B cell (primary cell): ENCODE measurements at regions not wholly inside any gene's neighbourhood (a gene's known extent, or its start where the extent isn't known, plus 50 kb on each side); places are given as distances from the start of the nearest gene placed in this dataset.

Source experiments
- ATAC-seq: fragments of 200-7000 bp; cut with Tn5 transposase; one replicate; pipeline ENCODE4 v1.10.0; 2021; ENCODE audit warnings: low read depth, mild to moderate bottlenecking, moderate number of reproducible peaks, moderate library complexity
- CTCF ChIA-PET: fragments of 350-600 bp; sonication (Branson Sonifier 250); formaldehyde crosslinking; loops from one replicate; lab custom pipeline; 2021; ENCODE audit warnings: antibody characterized with exemption, inconsistent platforms; lab: Charles Lee
- POLR2A ChIA-PET: fragments of 350-600 bp; sonication (Branson Sonifier 250); formaldehyde crosslinking; loops from one replicate; lab custom pipeline; 2021; ENCODE audit warnings: antibody characterized with exemption; lab: Charles Lee
- DNase-seq: peaks from one replicate; pipeline ENCODE4 v3.0.0; 2013
- H2AFZ ChIP-seq: 2 replicates; pipeline ENCODE4 v1.6.1; 2012; ENCODE audit warnings: mild to moderate bottlenecking, low read depth, low read length; ENCODE audit not compliant: insufficient read depth, poor library complexity, severe bottlenecking
- H3K27ac ChIP-seq, 2 donors: 1 replicate in 1 of 2; 2 replicates in 1 of 2; pipeline ENCODE4 v1.5.1; 2012 to 2013; ENCODE audit warnings: low read length in 2 of 2, mild to moderate bottlenecking in 2 of 2, moderate library complexity in 1 of 2
- H3K27me3 ChIP-seq, 4 experiments: fragments of 200-600 bp in 1 of 4; sonication (generic) in 1 of 4; replicated peaks in 1 of 4; 1 replicate in 2 of 4; 2 replicates in 2 of 4; pipeline versions ENCODE4 v1.6.1 to v1.7.0; 2013 to 2016; ENCODE audit warnings: low read length in 3 of 4, mild to moderate bottlenecking in 2 of 4, mixed read lengths in 1 of 4, moderate library complexity in 1 of 4; ENCODE audit not compliant: insufficient read depth in 4 of 4, control insufficient read depth in 3 of 4; ENCODE audit errors: control extremely low read depth in 1 of 4
- H3K36me3 ChIP-seq, 2 experiments: replicated peaks in 1 of 2; 1 replicate in 1 of 2; 2 replicates in 1 of 2; pipeline versions ENCODE4 v1.6.1 to v1.7.1; 2013; ENCODE audit warnings: low read length in 1 of 2; ENCODE audit not compliant: insufficient read depth in 2 of 2, control insufficient read depth in 1 of 2; ENCODE audit errors: control extremely low read depth in 1 of 2, extremely low read depth in 1 of 2
- H3K4me1 ChIP-seq, 2 donors: fragments of 200-600 bp in 1 of 2; sonication (generic) in 1 of 2; 1 replicate in 1 of 2; 2 replicates in 1 of 2; pipeline versions ENCODE4 v1.5.1 to v1.6.1; 2013 to 2017; ENCODE audit warnings: low read length in 2 of 2; ENCODE audit not compliant: control insufficient read depth in 2 of 2, insufficient read depth in 2 of 2
- H3K4me2 ChIP-seq: replicated peaks from 2 replicates; pipeline ENCODE3; 2012; ENCODE audit warnings: mild to moderate bottlenecking, low read depth, low read length; ENCODE audit not compliant: poor library complexity, severe bottlenecking
- H3K4me3 ChIP-seq, 5 experiments: fragments of 200-600 bp in 1 of 5; sonication (generic) in 1 of 5; 1 replicate in 3 of 5; 2 replicates in 2 of 5; pipeline versions ENCODE4 v1.5.1 to v1.7.0; 2011 to 2016; ENCODE audit warnings: low read length in 4 of 5, mild to moderate bottlenecking in 4 of 5, low read depth in 2 of 5, control low read depth in 1 of 5, moderate library complexity in 1 of 5; ENCODE audit not compliant: insufficient read depth in 1 of 5; ENCODE audit errors: control extremely low read depth in 1 of 5, extremely low read depth in 1 of 5
- H3K79me2 ChIP-seq: fragments of 200-600 bp; sonication (generic); one replicate; pipeline ENCODE4 v1.6.0; 2016; ENCODE audit warnings: low read length; ENCODE audit not compliant: control insufficient read depth, insufficient read depth
- H3K9ac ChIP-seq: fragments of 200-600 bp; sonication (generic); 2 replicates; pipeline ENCODE4 v1.6.1; 2017; ENCODE audit warnings: mild to moderate bottlenecking, low read length, moderate library complexity
- H3K9me3 ChIP-seq, 3 donors: one replicate each; pipeline versions ENCODE4 v1.6.1 to v1.7.1; 2013; ENCODE audit warnings: low read length in 2 of 3; ENCODE audit not compliant: control insufficient read depth in 2 of 3, insufficient read depth in 1 of 3; ENCODE audit errors: control extremely low read depth in 1 of 3
- H4K20me1 ChIP-seq: 2 replicates; pipeline ENCODE4 v1.6.0; 2012; ENCODE audit warnings: mild to moderate bottlenecking, low read length; ENCODE audit not compliant: insufficient read depth, control insufficient read depth, poor library complexity, severe bottlenecking
- H3K27ac Mint-ChIP-seq: one replicate; pipeline ENCODE4 v1.8.0; 2021; ENCODE audit warnings: mixed read lengths
- H3K27me3 Mint-ChIP-seq: one replicate; pipeline ENCODE4 v1.8.0; 2021; ENCODE audit warnings: mixed read lengths
- H3K4me1 Mint-ChIP-seq: one replicate; pipeline ENCODE4 v1.8.0; 2021; ENCODE audit warnings: mixed read lengths
- H3K4me3 Mint-ChIP-seq: one replicate; pipeline ENCODE4 v1.8.0; 2021; ENCODE audit warnings: mixed read lengths
- H3K9me3 Mint-ChIP-seq: one replicate; pipeline ENCODE4 v1.8.0; 2022; ENCODE audit warnings: mixed read lengths; ENCODE audit not compliant: insufficient read depth
- CTCF ChIP-seq: fragments of 200-600 bp; IDR thresholded peaks from one replicate; pipeline ENCODE4 v1.8.0; 2022; ENCODE audit warnings: antibody characterized with exemption, mild to moderate bottlenecking
- EZH2 ChIP-seq: IDR thresholded peaks from 2 replicates; pipeline ENCODE4 v1.6.1; 2012; ENCODE audit warnings: borderline replicate concordance, low read depth, mild to moderate bottlenecking, moderate library complexity, low read length; ENCODE audit not compliant: insufficient read depth, poor library complexity, severe bottlenecking
- WGBS: methylation state at CpG from one replicate; pipeline ENCODE4 v1.1.5; 2013; ENCODE audit warnings: missing lambda C conversion rate; ENCODE audit not compliant: insufficient coverage; 5-methylcytosine and 5-hydroxymethylcytosine counted together
- intact Hi-C: fragments of 100-400 bp; cut with micrococcal nuclease; formaldehyde crosslinking; loops from one replicate; pipeline ENCODE4 v1.10.0; 2022

- Mint-ChIP-seq H3K27ac (no peak overlapping the region), H3K4me3 (no peak overlapping the region), H3K27me3 (no peaks in the 10 kb centered on the region), H3K9me3 (no peaks in the 10 kb centered on the region), H3K4me1 (no peaks in the 10 kb centered on the region)
- no peak for TF ChIP-seq EZH2
- no peak for TF ChIP-seq CTCF
- DNase-seq (no peak), ATAC-seq (no peak)
- H2AFZ ChIP-seq, result no peak overlapping the region
- no peak overlapping the region for H3K9ac ChIP-seq
- no peak overlapping the region for H3K27ac ChIP-seq
- ChIA-PET POLR2A (no interaction called here), CTCF (no interaction called here)
- H3K9me3 ChIP-seq, result no peaks in the 10 kb centered on the region
- no peak overlapping the region for H3K4me2 ChIP-seq
- no peaks in the 10 kb centered on the region for H3K27me3 ChIP-seq
- intact Hi-C loops, result no loop called here
- WGBS, result 96% methylated on average over 3 of the region's 5 CpGs
- H4K20me1 ChIP-seq, result no peaks in the 10 kb centered on the region
- H3K4me1 ChIP-seq, result no peaks in the 10 kb centered on the region
- no peak overlapping the region for H3K4me3 ChIP-seq
- H3K36me3 ChIP-seq, result no peaks in the 10 kb centered on the region
- no peaks in the 10 kb centered on the region for H3K79me2 ChIP-seq
These were observed 198.7 kb downstream of the SEMA6A start for GRCh38 chr5:116375926-116376325.

GRCh38 chr5:116374434-116374852, 200.2 kb downstream of the SEMA6A start:
- no peaks in the 10 kb centered on the region for H3K4me1 ChIP-seq
- intact Hi-C loops, result no loop called here
- H3K4me3 ChIP-seq, result no peak overlapping the region
- Mint-ChIP-seq H3K9me3 (no peaks in the 10 kb centered on the region), H3K4me3 (no peak overlapping the region), H3K4me1 (no peaks in the 10 kb centered on the region), H3K27me3 (no peaks in the 10 kb centered on the region), H3K27ac (no peak overlapping the region)
- no peak for TF ChIP-seq CTCF
- no peak for TF ChIP-seq EZH2
- no peak overlapping the region for H3K9ac ChIP-seq
- H3K9me3 ChIP-seq, result no peaks in the 10 kb centered on the region
- 100% methylated on average over 1 of the region's 4 CpGs for WGBS
- DNase-seq (no peak), ATAC-seq (no peak)
- ChIA-PET POLR2A (no interaction called here), CTCF (no interaction called here)
- H2AFZ ChIP-seq, result no peak overlapping the region
- no peak overlapping the region for H3K4me2 ChIP-seq
- no peak overlapping the region for H3K27ac ChIP-seq
- no peaks in the 10 kb centered on the region for H3K36me3 ChIP-seq
- H4K20me1 ChIP-seq, result no peaks in the 10 kb centered on the region
- H3K79me2 ChIP-seq, result no peaks in the 10 kb centered on the region
- no peaks in the 10 kb centered on the region for H3K27me3 ChIP-seq
